GM18498 (cell line): ENCODE measurements at regions not wholly inside any gene's neighbourhood (a gene's known extent, or its start where the extent isn't known, plus 50 kb on each side); places are given as distances from the start of the nearest gene placed in this dataset.

Experiments
- ATAC-seq: cut with Tn5 transposase; IDR thresholded peaks from one replicate; pipeline ENCODE4 v1.9.1; 2021; ENCODE audit warnings: mild to moderate bottlenecking, moderate library complexity; ENCODE audit not compliant: unreplicated experiment

DNA sequence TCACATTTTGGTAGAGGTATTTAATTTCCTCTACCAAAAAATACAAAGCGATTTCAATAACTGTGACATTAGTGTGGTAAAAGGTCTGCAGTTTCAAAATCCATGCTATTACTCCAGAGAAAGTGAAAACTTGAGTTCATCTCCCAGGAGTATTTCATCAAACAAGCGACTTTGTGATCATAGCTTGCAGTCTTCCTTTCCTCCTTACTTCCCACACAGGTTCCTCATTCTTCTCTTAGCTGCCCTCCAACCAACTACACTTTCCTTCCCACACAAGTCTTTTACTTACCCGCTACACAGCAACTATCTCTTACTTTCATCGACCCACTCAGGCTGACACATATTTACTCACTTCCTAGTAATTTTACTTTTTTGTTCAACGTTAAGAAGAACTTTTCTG is 413.4 kb upstream of the USP15 start:
- no peak for ATAC-seq

DNA sequence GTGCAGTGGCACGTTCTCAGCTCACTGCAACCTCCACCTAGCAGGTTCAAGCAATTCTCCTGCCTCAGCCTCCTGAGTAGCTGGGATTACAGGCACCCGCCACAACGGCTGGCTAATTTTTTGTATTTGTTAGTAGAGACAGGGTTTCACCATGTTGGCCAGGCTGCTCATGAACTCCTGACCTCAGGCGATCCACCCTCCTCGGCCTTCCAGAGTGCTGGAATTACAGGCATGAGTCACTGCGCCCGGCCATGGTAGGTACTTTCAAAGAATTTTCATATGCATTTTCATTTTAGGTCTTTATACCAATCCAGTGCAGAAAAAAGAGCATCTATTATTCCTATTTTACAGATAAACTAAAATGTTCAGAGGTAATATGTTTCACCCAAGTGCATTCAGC is 411.3 kb upstream of the USP15 start:
- ATAC-seq: no peak

DNA sequence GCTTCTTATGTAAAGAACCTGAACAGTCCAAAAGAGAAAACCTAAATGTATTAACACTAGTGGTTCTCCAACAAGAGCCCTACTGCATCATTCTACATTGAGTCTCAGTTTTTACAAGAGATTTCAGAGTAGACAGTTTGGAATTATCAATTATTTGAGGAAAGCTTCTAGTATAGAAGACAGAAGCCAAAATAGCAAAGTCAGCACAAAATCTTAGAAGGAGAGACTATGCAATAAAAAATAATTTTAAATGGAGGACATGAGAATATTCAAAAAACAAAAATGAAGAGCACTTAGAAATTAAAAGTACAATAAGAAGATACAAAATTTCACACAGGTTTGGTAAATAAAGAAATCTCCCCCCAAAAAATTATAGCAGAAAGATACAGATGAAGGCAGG is 406.3 kb upstream of the USP15 start:
- no peak for ATAC-seq

DNA sequence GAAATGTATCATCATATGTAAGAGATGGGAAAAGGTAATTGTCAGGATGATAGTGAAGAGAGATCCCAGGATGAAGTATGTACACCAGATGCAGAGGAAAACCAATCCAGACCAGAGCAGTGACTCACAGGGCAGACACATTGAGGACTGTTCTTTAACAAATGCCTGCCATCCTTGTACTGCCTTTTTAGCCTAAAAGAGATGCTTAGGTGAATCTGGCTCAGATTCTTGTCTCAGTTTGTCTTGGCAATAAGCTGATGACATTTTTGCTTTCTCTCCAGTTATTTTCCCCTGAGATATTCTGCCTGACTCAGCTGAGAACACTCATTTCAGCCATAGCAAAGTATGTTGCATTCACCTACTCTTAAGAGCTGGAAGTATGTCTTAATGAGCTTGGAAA is 405.3 kb upstream of the USP15 start:
- no peak for ATAC-seq

DNA sequence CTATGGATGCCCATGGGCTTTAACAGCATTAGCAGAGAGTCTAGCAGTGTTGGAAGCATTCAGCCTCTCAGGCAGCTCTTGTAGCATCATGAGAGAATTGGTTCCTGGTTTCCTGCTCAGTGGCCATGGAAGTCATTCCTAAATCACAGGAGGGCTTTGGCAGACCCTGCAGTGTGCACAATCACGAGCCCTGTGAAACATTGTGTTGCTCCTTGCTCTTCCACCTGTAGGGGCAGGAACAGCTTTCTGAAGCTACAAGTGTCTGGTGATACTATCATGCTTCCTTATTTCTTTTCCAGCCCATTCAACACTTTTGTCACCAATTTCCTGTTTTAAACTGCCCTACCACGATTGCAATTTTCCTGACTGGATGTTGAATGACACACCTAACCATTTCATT is 402.2 kb upstream of the USP15 start:
- no peak for ATAC-seq

DNA sequence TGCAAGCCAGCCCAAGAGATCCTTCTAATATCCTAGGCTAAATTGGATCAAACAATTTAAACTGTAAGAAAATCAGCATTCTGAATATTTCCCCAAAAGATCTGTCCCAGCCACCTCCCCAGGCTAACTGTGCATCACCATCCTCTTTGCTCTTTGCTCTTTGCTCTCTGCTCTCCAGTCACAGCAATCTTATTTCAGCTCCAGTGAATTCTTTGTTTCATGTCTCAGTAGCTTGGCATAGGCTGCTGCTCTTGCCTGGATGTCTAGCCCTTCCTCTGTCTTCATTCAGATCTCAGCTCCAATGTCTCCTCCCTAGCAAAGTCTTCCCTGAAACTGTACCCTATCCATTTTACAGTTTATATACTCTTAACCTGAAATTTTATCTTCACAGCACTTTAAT is 399.8 kb upstream of the USP15 start:
- ATAC-seq: no peak

DNA sequence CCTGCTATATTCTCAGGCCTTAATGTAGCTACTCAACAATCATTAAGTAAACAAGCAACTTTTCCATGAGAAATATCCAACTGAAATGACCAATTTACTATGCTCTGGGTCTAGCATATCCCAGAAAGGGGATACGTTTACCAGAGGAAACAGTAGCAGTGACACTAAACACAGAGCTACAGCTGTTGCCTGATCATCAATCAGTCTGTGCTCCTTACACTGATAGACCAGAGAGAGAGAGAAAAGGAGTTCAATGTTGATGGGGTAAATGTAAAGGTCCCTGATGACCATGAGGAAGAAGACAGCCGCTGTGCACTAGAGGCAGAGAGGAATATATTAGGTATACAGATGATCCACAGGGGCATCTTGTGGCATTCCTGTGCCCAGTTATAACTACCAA is 397.2 kb upstream of the USP15 start:
- ATAC-seq: no peak

DNA sequence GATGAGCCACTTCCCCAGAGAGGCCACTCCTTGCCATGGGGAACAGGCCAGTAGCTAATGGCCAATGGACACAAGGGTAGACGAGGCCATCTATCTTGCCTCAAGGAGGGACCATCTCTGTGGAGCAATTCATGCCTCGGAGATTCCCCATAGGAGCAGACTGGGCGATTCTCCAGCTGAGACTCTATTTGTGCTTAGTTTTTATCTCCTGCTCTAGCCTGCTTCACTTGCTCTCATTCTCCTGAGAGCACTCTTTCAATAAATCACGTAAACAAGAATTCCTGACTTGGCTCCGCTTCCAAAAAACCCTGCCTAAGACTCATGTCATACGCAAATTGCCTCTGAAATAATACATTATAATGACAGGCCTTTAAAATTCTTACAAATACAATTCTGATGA is 396.4 kb upstream of the USP15 start:
- ATAC-seq: no peak

DNA sequence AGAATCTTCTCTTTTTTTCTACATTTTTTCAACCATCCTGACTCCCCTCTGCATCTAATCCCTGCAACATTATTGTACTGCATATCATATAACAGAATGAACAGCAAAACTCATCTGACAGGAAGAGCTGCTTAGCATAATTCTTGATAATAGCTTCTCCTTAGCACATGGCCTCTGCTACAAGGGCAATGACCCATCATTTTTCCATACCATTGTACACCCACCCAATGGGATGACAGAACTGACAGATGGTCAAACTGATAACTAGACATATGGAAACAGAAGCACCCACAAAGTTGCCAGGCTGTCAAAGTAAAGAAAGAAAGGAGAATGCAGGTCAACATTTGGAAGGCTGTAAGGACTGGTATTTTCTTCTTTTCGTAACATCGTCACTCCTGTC is 390.4 kb upstream of the USP15 start:
- ATAC-seq: no peak

DNA sequence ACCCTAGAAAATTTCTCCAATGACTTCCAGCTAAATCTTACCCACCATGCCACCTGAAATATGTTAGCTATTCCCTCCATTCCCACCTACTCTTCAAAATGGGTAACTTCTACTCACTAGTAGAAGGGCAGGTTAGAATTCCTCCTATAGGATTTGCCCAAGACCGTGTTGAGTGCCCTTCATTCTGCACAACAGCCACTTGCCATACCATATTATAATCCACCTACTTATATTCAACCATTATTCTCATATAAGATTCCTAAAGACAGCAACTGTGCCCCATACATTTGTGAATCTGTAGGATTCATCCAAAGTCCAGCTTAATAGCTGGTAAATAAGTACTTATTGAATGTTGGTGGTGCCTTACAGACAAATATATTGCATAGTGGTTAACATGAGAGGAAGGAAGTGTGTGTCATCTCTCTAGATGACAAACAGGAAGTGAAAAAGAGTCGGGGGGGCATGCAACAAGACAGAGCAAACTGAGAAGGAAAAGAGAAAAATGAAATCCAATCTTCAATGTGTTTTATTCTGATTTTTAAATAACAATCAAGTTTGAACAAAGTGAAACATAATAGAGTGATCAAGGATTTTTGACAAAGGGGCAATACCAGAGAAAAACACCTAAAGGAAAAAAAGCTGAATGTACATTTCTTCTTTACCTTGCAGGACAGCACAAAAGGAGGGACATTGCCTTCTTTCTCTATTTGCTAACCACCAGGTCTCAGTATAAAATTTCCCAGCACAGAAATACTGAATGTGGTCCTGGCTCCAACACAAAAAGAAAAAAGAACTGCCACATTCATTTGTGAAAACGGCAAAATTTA is 389.3 kb upstream of the USP15 start:
- ATAC-seq: no peak

DNA sequence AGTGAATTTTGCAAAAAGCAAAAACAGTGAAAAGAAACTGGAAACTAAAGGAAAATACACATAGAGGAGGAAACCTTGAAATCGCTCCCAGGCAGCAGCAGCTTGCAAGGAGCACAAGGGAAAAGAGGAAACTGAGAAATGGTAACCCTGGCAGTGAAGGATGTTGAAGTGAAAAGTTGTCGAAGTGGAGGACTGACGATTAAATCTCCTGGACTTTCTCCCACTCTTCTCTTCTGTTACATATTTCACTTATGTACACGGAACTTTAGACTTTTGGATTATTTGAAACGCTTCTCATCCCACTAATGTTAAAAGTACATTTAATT is 388.8 kb upstream of the USP15 start:
- no peak for ATAC-seq

DNA sequence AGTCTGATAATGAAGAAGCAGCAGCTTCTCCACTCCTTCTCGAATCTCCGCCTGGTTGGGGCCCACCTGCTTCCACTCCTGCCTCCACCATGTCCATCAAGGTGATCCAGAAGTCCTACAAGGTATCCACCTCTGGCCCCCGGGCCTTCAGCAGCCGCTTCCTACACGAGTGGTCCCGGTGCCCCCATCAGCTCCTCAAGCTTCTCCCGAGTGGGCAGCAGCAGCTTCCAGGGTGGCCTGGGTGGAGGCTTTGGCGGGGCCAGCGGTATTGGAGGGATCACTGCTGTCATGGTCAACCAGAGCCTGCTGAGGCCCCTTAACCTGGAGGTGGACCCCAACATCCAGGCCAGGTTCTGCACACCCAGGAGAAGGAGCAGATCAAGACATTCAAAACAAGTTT is 381.0 kb upstream of the USP15 start:
- no peak for ATAC-seq

DNA sequence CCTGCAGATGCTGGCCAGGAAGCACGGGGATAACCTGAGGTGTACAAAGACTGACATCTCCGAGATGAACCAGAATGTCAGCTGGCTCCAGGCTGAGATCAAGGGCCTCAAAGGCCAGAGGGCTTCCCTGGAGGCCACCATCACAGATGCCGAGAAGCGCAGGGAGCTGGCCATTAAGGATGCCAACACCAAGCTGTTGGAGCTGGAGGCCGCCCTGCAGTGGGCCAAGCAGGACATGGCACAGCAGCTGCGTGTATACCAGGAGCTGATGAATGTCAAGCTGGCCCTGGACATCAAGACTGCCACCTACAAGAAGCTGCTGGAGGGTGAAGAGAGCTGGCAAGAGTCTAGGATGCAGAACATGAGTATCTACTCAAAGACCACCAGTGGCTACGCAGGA is 380.0 kb upstream of the USP15 start:
- ATAC-seq: no peak

DNA sequence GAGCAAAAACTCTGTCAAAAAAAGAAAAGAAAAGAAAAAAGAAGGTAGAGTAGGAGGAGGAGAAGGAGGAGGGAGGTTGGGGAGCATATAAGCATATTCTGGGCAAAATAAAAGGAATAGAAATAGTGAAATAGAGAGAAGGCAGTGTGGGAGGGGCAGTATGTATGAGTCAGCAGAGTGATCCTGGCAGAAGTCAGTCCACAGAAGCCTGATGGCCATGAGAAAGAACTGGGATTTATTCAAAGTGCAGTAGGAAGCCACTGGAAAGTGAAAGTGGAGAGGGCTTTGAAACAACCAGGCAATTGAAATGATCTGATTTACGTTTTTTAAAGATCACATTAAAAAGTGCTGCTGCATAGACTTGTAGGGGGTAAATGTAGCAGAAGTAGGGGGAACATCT is 368.6 kb upstream of the USP15 start:
- ATAC-seq: no peak

DNA sequence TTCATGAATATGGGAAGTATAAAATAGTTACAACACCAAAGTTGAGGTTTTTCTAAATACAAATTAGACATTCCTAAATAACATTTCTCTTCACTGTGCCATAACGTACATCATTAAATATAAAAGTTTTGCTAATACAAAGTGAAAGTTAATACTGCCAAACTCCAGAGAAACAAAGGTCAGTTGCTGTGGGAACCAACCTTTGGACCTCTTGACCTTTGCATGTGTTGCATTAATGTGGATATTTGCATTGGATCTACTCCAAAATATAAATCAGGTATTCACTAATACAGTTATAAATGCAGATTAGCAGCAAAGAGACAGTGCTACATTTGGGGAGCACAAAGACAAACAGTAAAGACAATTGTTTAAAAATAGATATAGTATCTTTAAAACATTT is 366.0 kb upstream of the USP15 start:
- no peak for ATAC-seq

DNA sequence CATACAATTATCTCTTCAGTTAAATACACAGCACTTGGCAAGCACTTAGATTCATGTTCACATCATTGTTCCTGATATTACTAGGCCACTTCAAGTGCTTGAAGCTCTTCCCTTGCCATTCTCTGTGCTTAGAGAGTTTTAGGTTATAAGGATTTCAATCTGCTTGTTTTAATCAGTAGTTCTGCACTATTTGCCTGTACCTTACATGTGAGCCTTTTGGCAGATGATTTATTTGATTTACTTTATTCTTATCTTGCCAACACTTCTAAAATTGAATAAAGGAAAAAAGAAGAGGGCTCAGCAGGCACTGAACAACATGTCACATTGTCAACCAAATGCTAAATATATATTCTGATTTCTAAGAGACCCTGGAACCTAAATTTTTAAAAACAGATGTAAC is 363.8 kb upstream of the USP15 start:
- no peak for ATAC-seq

DNA sequence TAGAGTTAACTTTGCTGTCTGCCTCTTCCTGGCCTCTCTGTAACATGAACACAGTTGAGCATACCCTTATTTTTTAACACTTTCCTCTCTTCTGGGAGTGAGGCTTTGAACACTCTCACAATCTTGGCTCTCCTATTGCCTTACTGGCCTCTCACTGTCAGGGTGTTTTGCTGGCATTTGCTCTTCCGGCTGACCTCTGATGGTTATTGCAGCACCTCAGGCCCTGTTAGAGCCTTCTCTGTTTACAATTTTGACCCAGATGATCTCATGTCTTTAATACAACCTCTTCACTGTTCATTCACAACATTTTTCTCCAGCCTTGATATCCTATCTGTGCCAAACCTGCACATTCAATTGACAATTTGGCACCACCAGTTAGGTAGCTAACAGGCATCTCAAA is 357.8 kb upstream of the USP15 start:
- ATAC-seq: no peak

DNA sequence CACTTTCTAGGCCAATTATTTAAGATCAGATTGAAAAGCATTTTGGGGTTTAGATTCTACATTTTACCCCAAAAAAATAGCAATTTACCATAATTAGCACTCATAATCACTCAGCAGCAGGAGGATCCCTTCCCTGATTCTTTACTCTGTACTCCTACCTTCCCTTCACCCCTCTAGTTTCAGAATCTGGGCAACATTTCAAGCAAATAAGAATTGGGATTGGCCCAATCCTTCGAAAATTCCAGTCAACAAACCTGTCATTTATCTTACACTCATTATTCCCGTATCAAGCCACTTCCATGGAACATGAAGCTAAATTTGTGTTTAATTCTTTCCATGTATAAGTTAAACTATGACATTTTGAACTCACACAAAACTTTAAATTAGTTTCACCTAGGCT is 349.1 kb upstream of the USP15 start:
- no peak for ATAC-seq

DNA sequence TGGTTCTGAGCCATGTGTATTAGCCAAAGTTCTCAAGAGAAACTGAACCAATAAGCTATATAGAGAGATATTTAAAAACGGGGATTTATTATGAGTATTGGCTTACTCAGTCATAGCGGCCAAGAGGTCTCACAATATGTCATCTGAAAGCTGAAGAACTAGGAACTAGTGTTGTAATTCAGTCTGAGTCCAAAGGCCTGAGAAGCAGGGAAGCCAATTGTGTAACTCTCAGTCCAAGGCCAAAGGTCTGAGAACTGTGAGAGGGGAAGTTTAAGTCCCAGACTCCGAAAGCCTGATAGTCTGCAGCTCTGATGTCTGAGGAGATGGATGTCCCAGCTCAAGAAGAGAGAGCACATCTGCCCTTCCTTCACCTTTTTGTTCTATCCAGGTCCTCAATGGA is 344.8 kb upstream of the USP15 start:
- no peak for ATAC-seq

DNA sequence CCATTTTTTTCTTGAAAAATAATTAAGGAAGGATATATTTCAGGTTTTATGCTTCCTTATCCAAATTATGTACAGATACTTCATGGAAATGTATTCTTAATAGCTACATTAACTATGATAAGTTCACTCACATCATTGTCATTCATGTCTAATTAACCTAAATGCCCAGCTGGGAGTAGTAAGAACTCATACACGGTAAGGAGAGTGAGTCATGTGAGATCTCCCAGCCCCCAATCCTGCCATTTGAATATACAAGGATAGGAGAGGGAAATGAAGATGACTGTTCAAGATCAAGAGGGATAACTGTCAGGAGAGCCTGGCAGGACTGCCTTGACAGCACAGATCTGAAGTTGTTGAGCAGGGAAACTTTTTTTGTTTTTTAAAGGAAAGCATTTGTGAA is 343.4 kb upstream of the USP15 start:
- ATAC-seq: no peak

DNA sequence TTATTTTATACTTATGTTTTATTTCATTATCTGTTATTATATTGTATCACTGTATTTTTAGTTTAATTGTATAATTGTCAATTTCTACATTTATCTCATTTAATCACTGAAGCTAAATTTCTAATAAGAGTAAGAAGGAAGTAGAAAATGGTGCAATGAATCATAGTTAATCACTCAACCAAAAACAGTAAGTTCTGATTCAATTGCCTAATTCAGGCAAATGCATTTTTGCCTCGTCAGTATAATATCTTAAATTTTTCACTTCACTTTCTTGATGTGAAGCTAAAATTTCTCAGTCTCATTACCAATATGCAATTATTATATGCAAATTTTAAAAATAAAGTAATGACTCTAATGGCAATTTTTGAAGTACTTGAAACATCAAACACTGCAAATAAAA is 340.5 kb upstream of the USP15 start:
- no peak for ATAC-seq

DNA sequence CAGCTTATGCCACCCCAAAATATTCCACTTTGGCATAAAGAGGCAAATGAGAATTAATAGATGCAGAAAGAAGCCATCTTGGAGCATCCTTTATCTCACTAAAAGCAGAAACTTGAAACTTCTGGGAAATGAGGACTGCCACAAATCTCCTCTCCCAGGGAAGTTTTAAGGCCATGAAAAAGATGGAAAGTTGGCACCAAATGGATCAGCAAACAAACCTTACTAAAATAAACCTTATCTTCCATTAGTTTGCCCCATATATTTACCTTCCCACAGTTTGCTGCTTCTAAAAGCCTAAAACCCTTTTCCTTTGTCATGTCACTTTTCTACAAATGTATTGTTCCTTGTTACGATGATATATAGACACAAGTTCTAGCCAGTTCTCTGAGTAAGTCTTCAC is 340.0 kb upstream of the USP15 start:
- ATAC-seq: no peak

DNA sequence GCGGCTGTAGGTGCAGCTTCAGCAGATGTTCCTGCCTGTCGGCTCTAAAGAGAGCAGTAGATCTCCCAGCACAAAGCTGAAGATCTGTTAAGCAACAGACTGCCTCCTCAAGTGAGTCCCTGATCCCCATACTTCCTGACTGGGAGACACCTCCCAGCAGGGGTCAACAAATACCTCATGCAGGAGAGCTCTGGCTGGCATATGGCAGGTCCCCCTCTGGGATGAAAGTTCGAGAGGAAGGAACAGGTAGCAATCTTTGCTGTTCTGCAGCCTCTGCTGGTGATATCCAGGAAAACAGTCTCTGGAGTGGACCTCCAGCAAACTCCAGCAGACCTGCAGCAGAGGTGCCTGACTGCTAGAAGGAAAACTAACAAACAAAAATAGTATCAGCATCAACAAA is 337.1 kb upstream of the USP15 start:
- ATAC-seq: no peak

DNA sequence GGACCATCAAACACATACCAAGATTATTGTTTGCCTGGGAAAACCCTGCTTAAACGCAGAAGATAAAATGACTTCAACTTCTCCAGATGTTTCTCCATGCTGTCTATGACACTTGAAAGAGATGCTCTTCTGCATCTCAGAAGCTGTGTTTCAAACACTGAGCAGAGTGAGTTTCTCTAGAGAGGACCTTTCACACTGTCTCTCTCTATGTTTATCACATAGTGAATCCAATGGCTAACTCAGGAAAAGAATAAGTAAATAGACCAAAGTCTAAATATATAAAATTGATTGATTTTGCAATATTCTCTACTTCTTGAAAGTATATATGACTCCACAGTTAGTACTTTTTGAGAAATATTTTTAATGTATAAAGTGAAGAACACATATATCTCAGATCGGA is 325.6 kb upstream of the USP15 start:
- ATAC-seq: no peak
